Thymus (tissue), 11 donors: ENCODE measurements at regions not wholly inside any gene's neighbourhood (a gene's known extent, or its start where the extent isn't known, plus 50 kb on each side); places are given as distances from the start of the nearest gene placed in this dataset.
A peak's percentile ranks its signal among the peaks of the same experiment; 100 is the strongest.

Source experiments
- DNase-seq, 9 donors: peaks; one replicate each; pipeline ENCODE4 v3.0.0-alpha.2; 2013; ENCODE audit warnings: low spot score in 9 of 9, low read depth in 6 of 9, missing footprints in 1 of 9
- H3K27ac ChIP-seq, 2 donors: one replicate each; pipeline ENCODE4 v1.5.1; 2013; ENCODE audit warnings: control low read depth in 1 of 2, low read depth in 1 of 2, low read length in 1 of 2, mild to moderate bottlenecking in 1 of 2, moderate library complexity in 1 of 2
- H3K27me3 ChIP-seq, 2 donors: one replicate each; pipeline ENCODE4 v1.5.1; 2013; ENCODE audit warnings: low read length in 1 of 2; ENCODE audit not compliant: control insufficient read depth in 2 of 2, insufficient read depth in 1 of 2
- H3K36me3 ChIP-seq, 2 donors: one replicate each; pipeline ENCODE4 v1.5.1; 2013; ENCODE audit warnings: low read length in 1 of 2, mild to moderate bottlenecking in 1 of 2, moderate library complexity in 1 of 2; ENCODE audit not compliant: control insufficient read depth in 2 of 2, insufficient read depth in 2 of 2
- H3K4me1 ChIP-seq, 2 donors: one replicate each; pipeline ENCODE4 v1.5.1; 2013; ENCODE audit warnings: low read length in 2 of 2; ENCODE audit not compliant: control insufficient read depth in 2 of 2, insufficient read depth in 2 of 2
- H3K4me3 ChIP-seq, 2 donors: one replicate each; pipeline ENCODE4 v1.5.1; 2013; ENCODE audit warnings: low read length in 2 of 2, control low read depth in 1 of 2, mild to moderate bottlenecking in 1 of 2
- H3K9me3 ChIP-seq, 2 donors: one replicate each; pipeline ENCODE4 v1.5.1; 2013; ENCODE audit warnings: low read length in 1 of 2, mild to moderate bottlenecking in 1 of 2; ENCODE audit not compliant: control insufficient read depth in 2 of 2, insufficient read depth in 1 of 2
- WGBS: extraction: QIAGEN DNeasy Blood & Tissue Kit; methylation state at CpG from one replicate; pipeline ENCODE4 v1.1.7; 2013; 5-methylcytosine and 5-hydroxymethylcytosine counted together
- donor health status: healthy.

DNA sequence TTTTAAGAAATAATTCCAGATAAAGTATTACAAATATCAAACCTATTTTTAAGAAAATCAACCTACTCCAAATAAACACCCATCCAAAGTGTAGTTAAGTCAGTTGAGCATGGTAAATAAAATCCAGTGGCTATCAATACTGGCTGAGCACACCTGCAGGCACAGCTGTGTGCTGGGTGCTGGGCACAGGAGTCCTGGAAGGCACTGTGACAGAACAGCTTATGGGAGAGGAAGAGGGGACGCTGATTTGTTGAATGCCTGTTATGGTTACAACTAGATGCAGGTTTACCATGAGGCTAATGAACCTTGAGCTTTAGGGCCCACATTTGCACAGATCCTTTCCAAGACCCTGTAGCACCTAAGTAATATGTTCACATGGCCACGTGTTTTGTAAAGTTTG lies 202.7 kb downstream of the MTX2 start:
- peak overlapping the region in 1 of 2 donors; percentile 59 for H3K27ac ChIP-seq
- H3K4me1 ChIP-seq, result peaks cover 18 to 20% of the 10 kb centered on the region in 2 donors
- H3K4me3 ChIP-seq, result no peak overlapping the region
- 41% methylated on average over 2 of the region's 2 CpGs for WGBS
- H3K9me3 ChIP-seq, result no peaks in the 10 kb centered on the region
- H3K36me3 ChIP-seq, result no peaks in the 10 kb centered on the region
- DNase-seq, result peak in 3 of 9 donors; percentile 48 to 71 (median 49)
- no peaks in the 10 kb centered on the region for H3K27me3 ChIP-seq

GRCh38 chr2:176473177-176473576 lies 203.9 kb downstream of the MTX2 start:
- H3K9me3 ChIP-seq, result no peaks in the 10 kb centered on the region
- 64% methylated on average over 4 of the region's 4 CpGs for WGBS
- no peaks in the 10 kb centered on the region for H3K27me3 ChIP-seq
- peaks cover 18 to 20% of the 10 kb centered on the region in 2 donors for H3K4me1 ChIP-seq
- H3K36me3 ChIP-seq, result no peaks in the 10 kb centered on the region
- peak overlapping the region in 1 of 2 donors; percentile 21 for H3K4me3 ChIP-seq
- H3K27ac ChIP-seq, result peak overlapping the region in 1 of 2 donors; percentile 66
- peak in 6 of 9 donors; percentile 31 to 76 (median 45) for DNase-seq

- WGBS, result 97% methylated on average over 6 of the region's 6 CpGs
- no peaks in the 10 kb centered on the region for H3K9me3 ChIP-seq
- DNase-seq, result no peak
- H3K4me3 ChIP-seq, result no peak overlapping the region
- H3K27ac ChIP-seq, result no peak overlapping the region
- no peaks in the 10 kb centered on the region for H3K36me3 ChIP-seq
- peaks cover 18 to 20% of the 10 kb centered on the region in 2 donors for H3K4me1 ChIP-seq
- no peaks in the 10 kb centered on the region for H3K27me3 ChIP-seq
These were observed 204.6 kb downstream of the MTX2 start for GRCh38 chr2:176473851-176474250.

DNA sequence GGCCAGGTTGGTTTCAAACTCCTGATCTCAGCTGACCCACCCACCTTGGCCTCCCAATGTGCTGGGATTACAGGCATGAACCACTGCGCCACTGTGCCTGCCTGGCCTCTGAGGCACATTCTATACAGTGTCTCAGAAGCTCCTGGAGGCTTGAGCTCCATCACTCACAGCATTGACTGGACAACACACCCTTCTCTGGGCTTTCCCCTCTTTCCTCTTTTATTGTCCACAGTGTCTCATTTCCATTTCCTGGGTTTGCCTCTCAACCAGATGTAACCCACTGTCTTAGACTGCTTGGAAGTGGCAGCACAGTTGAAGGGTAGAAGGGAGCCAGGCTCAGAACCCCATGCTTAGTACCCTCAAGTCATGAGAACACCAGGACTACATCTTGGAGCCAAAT lies 208.1 kb downstream of the MTX2 start:
- Histone ChIP-seq H3K9me3 (no peaks in the 10 kb centered on the region), H3K36me3 (no peaks in the 10 kb centered on the region), H3K4me3 (no peak overlapping the region), H3K4me1 (peaks cover 10 to 11% of the 10 kb centered on the region in 2 donors), H3K27me3 (no peaks in the 10 kb centered on the region), H3K27ac (no peak overlapping the region)
- 100% methylated on average over 1 of the region's 1 CpG for WGBS
- no peak for DNase-seq

DNA sequence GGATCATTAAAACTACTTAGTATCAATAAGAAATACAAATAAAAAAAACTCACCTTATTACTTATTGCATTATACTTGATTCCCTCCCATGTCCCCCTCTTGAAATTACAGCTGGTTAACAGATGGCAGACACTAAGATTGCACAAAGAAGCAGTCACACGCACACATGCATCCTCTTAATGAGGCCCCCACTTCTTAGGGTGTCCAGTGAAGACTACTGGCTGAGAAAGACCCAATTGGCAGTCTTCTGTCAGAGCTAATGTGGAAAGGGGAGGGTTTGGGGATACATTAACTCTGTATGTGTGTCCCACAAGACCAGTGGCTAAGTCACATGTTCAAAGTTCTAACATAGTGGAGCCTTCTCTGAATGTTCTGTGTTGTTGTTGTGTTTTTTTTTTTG lies 210.7 kb downstream of the MTX2 start:
- 97% methylated on average over 1 of the region's 1 CpG for WGBS
- Histone ChIP-seq H3K27me3 (no peaks in the 10 kb centered on the region), H3K9me3 (no peaks in the 10 kb centered on the region), H3K36me3 (no peaks in the 10 kb centered on the region), H3K4me3 (no peak overlapping the region), H3K4me1 (no peaks in the 10 kb centered on the region), H3K27ac (no peak overlapping the region)
- no peak for DNase-seq

GRCh38 chr2:176482107-176482506 lies 212.9 kb downstream of the MTX2 start:
- no peaks in the 10 kb centered on the region for H3K9me3 ChIP-seq
- DNase-seq, result no peak
- 95% methylated on average over 3 of the region's 3 CpGs for WGBS
- peaks cover 0 to 5% of the 10 kb centered on the region in 2 donors for H3K4me1 ChIP-seq
- H3K4me3 ChIP-seq, result no peak overlapping the region
- no peaks in the 10 kb centered on the region for H3K27me3 ChIP-seq
- H3K36me3 ChIP-seq, result no peaks in the 10 kb centered on the region
- no peak overlapping the region for H3K27ac ChIP-seq

DNA sequence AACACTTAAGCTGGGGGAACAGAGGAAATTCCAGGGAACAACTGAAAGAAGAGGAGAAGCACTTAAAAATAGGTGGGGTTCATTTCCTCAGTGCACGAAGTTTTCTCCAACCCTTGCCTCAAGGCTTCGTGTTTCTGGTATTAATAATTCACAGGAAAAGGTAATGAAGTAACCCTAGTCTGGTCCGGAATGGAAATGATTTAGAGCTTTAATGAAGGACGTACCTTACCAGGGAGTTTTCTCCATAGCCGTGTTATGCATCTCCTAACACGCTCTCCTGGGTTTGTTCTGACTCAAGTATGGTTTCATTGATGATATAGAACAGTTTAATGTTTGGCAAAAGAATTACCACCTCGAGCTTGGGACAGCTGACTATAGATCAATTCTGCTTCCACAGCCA lies 214.2 kb downstream of the MTX2 start:
- H3K27ac ChIP-seq, result no peak overlapping the region
- peaks cover 0 to 5% of the 10 kb centered on the region in 2 donors for H3K4me1 ChIP-seq
- H3K27me3 ChIP-seq, result no peaks in the 10 kb centered on the region
- no peaks in the 10 kb centered on the region for H3K36me3 ChIP-seq
- H3K9me3 ChIP-seq, result no peaks in the 10 kb centered on the region
- no peak for DNase-seq
- WGBS, result 80% methylated on average over 7 of the region's 7 CpGs
- no peak overlapping the region for H3K4me3 ChIP-seq

GRCh38 chr2:176483901-176484568 lies 214.8 kb downstream of the MTX2 start:
- Histone ChIP-seq H3K27me3 (no peaks in the 10 kb centered on the region), H3K4me1 (peaks cover 0 to 5% of the 10 kb centered on the region in 2 donors), H3K4me3 (no peak overlapping the region), H3K9me3 (no peaks in the 10 kb centered on the region), H3K36me3 (no peaks in the 10 kb centered on the region), H3K27ac (no peak overlapping the region)
- 95% methylated on average over 10 of the region's 10 CpGs for WGBS
- DNase-seq, result no peak

GRCh38 chr2:176484838-176485237 lies 215.6 kb downstream of the MTX2 start:
- 93% methylated on average over 3 of the region's 3 CpGs for WGBS
- DNase-seq, result no peak

More at GRCh38 chr2:176484838-176485237, 215.6 kb downstream of the MTX2 start:
- Histone ChIP-seq H3K9me3 (no peaks in the 10 kb centered on the region), H3K27ac (no peak overlapping the region), H3K4me3 (no peak overlapping the region), H3K36me3 (no peaks in the 10 kb centered on the region), H3K4me1 (peaks cover 5 to 10% of the 10 kb centered on the region in 2 donors), H3K27me3 (peaks cover 0 to 1% of the 10 kb centered on the region in 2 donors)
